T-helper 1 cell treated with Interleukin-12 subunit alpha and Interleukin-12 subunit beta and Interleukin-4 antibody, amounts not matched to agents 30 μg/mL and 1 μg/mL, for 36 hours (primary cell): ENCODE measurements at regions not wholly inside any gene's neighbourhood (a gene's known extent, or its start where the extent isn't known, plus 50 kb on each side); places are given as distances from the start of the nearest gene placed in this dataset.

ENCODE experiments used
- H3K27ac Mint-ChIP-seq: one replicate; pipeline ENCODE4 v1.8.0; 2021; ENCODE audit warnings: mild to moderate bottlenecking, mixed read lengths
- H3K27me3 Mint-ChIP-seq: one replicate; pipeline ENCODE4 v1.8.0; 2021; ENCODE audit warnings: low read depth, mixed read lengths
- H3K36me3 Mint-ChIP-seq: one replicate; pipeline ENCODE4 v1.8.0; 2021; ENCODE audit warnings: low read depth, mixed read lengths
- H3K4me1 Mint-ChIP-seq: one replicate; pipeline ENCODE4 v1.8.0; 2021; ENCODE audit warnings: low read depth, mixed read lengths
- H3K4me3 Mint-ChIP-seq: one replicate; pipeline ENCODE4 v1.8.0; 2021; ENCODE audit warnings: mild to moderate bottlenecking, moderate library complexity, mixed read lengths
- H3K9me3 Mint-ChIP-seq: one replicate; pipeline ENCODE4 v1.8.0; 2021; ENCODE audit warnings: mixed read lengths

DNA sequence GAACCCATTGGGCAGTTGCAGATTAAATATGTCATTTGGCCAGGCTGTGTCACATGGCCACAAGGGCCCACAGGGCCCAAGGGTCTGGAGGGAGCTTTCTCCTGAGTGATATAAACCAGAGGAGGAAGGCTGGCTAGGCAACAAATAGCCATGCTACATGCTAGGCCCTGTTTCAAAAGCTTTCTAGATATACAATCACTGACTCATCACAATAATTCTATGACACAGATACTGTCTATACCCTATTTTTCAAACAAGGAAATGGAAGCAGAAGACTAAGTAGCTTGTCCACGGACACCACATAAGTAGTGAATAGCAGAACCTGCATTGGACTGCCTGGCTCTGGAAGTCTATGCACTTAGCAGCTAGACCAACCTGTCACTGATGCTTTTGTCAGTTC lies 625.4 kb downstream of the NTRK3 start:
- Mint-ChIP-seq H3K9me3 (peaks cover 6% of the 10 kb centered on the region), H3K36me3 (no peaks in the 10 kb centered on the region), H3K27ac (no peak overlapping the region)

DNA sequence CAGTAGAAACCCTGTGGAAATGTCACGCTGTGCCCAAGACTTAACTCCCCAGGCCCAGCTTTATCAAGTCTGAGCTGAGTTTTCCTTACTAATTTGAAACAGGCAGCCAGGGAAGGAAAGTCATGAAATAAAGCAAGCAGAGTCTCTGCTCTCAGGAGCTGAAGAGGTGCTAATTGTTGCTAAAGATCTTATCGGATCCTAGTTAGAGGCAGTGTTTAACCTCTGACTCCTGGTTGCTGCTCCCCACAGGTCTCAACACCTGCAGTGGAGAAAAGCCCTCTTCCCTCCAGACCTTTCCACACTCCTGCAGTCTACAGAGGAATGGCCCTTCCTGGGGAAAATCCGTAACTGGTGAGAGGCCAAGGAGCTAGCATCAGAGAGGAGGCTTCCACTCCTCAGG lies 628.2 kb downstream of the NTRK3 start:
- H3K4me1 Mint-ChIP-seq, result no peaks in the 10 kb centered on the region
- H3K4me3 Mint-ChIP-seq, result no peak overlapping the region
- H3K27ac Mint-ChIP-seq, result no peak overlapping the region
- H3K36me3 Mint-ChIP-seq, result no peaks in the 10 kb centered on the region
- H3K27me3 Mint-ChIP-seq, result no peaks in the 10 kb centered on the region
- H3K9me3 Mint-ChIP-seq, result peaks cover 2% of the 10 kb centered on the region

More for the DNA sequence above, 625.4 kb downstream of the NTRK3 start:
- Mint-ChIP-seq H3K4me3 (no peak overlapping the region), H3K4me1 (no peaks in the 10 kb centered on the region), H3K27me3 (no peaks in the 10 kb centered on the region)

GRCh38 chr15:87626860-87627259 lies 629.7 kb downstream of the NTRK3 start:
- Mint-ChIP-seq H3K9me3 (no peaks in the 10 kb centered on the region), H3K4me3 (no peak overlapping the region), H3K36me3 (no peaks in the 10 kb centered on the region), H3K27ac (no peak overlapping the region), H3K27me3 (no peaks in the 10 kb centered on the region), H3K4me1 (no peaks in the 10 kb centered on the region)

DNA sequence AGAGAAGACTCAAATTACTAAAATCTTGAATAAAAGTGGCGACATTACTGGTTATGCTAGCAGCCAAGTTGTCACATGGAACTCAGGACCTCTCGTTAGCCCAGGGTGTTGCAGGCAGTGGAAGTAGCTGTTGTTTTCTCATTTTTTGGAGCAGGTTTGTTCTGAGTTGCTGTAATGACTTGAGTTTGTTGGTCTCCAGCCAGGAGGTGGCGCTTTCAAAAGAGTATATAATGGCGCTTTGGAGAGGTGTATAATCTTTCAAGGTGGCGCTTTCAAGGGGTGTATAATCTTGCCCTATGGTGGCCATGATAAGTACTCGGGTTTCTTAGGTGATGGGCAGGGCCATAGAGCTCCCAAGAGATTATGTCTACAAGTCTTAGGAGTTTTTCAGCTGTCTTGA lies 632.7 kb downstream of the NTRK3 start:
- Mint-ChIP-seq H3K9me3 (no peaks in the 10 kb centered on the region), H3K27me3 (no peaks in the 10 kb centered on the region), H3K27ac (no peak overlapping the region), H3K4me1 (no peaks in the 10 kb centered on the region), H3K4me3 (no peak overlapping the region), H3K36me3 (no peaks in the 10 kb centered on the region)

GRCh38 chr15:87620393-87620792 lies 636.1 kb downstream of the NTRK3 start:
- H3K4me1 Mint-ChIP-seq, result no peaks in the 10 kb centered on the region
- no peaks in the 10 kb centered on the region for H3K27me3 Mint-ChIP-seq
- H3K36me3 Mint-ChIP-seq, result no peaks in the 10 kb centered on the region
- no peak overlapping the region for H3K27ac Mint-ChIP-seq
- H3K4me3 Mint-ChIP-seq, result no peak overlapping the region
- H3K9me3 Mint-ChIP-seq, result no peaks in the 10 kb centered on the region

DNA sequence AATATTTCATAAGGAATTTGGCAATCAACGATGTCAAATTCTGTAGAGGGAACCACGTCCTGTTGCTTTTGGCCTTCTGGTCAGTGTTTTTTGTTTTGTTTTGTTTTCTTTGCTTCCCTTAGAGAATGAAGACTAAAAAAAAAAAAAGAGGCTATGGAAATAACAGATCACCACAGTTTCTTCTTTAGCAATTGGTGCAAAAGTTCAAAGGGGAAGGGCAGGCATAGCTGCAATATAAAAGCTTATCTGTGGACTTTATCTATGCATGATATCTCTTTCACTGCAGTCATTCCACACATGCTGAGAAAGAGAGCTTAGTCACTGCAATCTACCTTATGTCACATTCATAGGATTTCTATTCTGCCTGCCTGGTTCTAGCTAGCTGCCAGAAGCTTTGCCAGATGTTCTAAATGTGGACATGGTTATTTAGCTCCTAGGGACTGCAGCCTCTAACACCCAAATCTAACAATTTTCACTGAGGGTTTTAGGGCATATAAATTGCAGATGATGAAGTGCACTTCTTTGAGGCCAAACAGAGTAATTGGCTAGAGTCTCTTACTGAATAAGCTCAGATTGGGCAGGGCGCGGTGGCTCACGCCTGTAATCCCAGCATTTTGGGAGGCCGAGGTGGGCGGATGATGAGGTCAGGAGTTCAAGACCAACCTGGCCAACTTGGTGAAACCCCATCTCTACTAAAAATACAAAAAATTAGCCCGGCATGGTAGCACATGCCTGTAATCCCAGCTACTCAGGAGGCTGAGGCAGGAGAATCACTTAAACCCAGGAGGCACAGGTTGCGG lies 637.2 kb downstream of the NTRK3 start:
- H3K27ac Mint-ChIP-seq, result no peak overlapping the region
- H3K4me1 Mint-ChIP-seq, result no peaks in the 10 kb centered on the region
- H3K27me3 Mint-ChIP-seq, result no peaks in the 10 kb centered on the region
- H3K4me3 Mint-ChIP-seq, result no peak overlapping the region
- no peaks in the 10 kb centered on the region for H3K9me3 Mint-ChIP-seq
- no peaks in the 10 kb centered on the region for H3K36me3 Mint-ChIP-seq

DNA sequence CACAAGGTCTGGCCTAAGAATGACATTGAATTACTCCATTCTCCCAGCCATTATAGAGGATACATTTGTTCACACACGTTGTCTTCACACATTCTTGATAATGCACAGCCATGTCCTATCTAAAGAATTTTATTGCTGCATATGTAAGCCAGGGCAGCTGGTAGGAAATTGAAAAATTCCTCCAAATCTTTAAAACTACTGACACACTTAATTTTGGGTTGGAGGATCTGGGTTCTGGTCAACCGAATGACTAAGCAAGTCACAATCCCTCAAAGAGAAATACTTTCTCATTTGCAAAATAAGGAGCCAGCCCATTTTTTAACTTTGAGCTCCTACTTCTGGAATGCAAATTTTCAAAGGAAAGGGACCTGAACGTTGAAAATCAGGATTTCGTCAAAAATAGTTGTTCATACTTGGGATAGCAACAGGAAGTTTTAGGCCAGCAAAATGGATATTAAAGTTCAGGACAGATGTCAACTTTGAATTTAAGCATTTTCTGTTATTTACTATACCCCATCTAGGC lies 638.3 kb downstream of the NTRK3 start:
- Mint-ChIP-seq H3K9me3 (no peaks in the 10 kb centered on the region), H3K27ac (no peak overlapping the region), H3K4me3 (no peak overlapping the region), H3K27me3 (no peaks in the 10 kb centered on the region), H3K4me1 (no peaks in the 10 kb centered on the region), H3K36me3 (no peaks in the 10 kb centered on the region)

GRCh38 chr15:87614704-87615103 lies 641.8 kb downstream of the NTRK3 start:
- Mint-ChIP-seq H3K4me3 (no peak overlapping the region), H3K9me3 (no peaks in the 10 kb centered on the region), H3K27me3 (no peaks in the 10 kb centered on the region), H3K27ac (no peak overlapping the region), H3K36me3 (no peaks in the 10 kb centered on the region), H3K4me1 (no peaks in the 10 kb centered on the region)

DNA sequence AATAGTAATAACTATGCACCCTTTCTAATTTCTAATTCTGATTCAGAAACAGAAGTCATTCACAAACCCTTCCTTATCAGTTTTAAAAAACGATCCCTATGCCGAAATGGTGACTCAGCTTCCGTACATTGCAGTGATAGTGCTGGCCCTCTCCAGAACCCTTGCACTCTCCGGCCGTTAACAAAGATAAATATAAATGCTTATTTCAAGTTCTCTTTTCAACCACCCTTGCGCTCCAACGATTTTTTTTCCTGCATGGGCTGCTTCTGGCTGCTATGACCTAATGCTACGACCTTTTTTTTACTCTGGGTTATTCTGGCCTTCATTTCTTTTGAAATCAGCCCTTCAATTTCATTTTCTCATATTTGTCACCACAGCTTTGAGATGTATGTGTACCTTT lies 646.2 kb downstream of the NTRK3 start:
- H3K4me1 Mint-ChIP-seq, result no peaks in the 10 kb centered on the region
- H3K4me3 Mint-ChIP-seq, result no peak overlapping the region
- H3K27me3 Mint-ChIP-seq, result no peaks in the 10 kb centered on the region
- H3K27ac Mint-ChIP-seq, result no peak overlapping the region
- no peaks in the 10 kb centered on the region for H3K9me3 Mint-ChIP-seq
- H3K36me3 Mint-ChIP-seq, result no peaks in the 10 kb centered on the region

- H3K4me1 Mint-ChIP-seq, result no peaks in the 10 kb centered on the region
- H3K27me3 Mint-ChIP-seq, result no peaks in the 10 kb centered on the region
- H3K36me3 Mint-ChIP-seq, result no peaks in the 10 kb centered on the region
- H3K27ac Mint-ChIP-seq, result no peak overlapping the region
- no peaks in the 10 kb centered on the region for H3K9me3 Mint-ChIP-seq
- no peak overlapping the region for H3K4me3 Mint-ChIP-seq
Measured at GRCh38 chr15:87609894-87610293, 646.6 kb downstream of the NTRK3 start.

GRCh38 chr15:87609474-87609873 lies 647.1 kb downstream of the NTRK3 start:
- Mint-ChIP-seq H3K27ac (no peak overlapping the region), H3K9me3 (no peaks in the 10 kb centered on the region), H3K36me3 (no peaks in the 10 kb centered on the region), H3K4me1 (no peaks in the 10 kb centered on the region), H3K4me3 (no peak overlapping the region), H3K27me3 (no peaks in the 10 kb centered on the region)

- no peaks in the 10 kb centered on the region for H3K27me3 Mint-ChIP-seq
Measured at GRCh38 chr15:87608238-87609028, 648.1 kb downstream of the NTRK3 start.

DNA sequence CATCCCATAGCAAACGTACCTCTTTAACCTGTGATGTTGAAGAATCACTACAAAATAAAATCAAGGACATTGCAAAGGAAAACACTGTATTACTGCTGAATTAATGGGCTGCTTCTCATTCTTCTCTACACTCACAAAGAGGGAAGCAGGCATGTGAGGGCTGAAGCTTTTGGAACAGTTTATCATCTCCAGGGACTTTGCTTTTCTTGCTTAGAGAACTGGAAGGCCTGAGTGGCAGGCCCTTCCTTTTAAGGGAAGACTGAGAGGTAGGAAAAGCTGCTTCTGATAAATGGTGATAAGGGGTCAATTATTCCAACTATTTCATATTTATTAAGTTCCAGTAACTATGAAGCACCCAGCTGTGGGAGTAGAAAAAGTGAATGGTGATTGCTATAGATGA lies 649.6 kb downstream of the NTRK3 start:
- Mint-ChIP-seq H3K36me3 (no peaks in the 10 kb centered on the region), H3K4me1 (no peaks in the 10 kb centered on the region), H3K4me3 (no peak overlapping the region), H3K27me3 (no peaks in the 10 kb centered on the region), H3K9me3 (no peaks in the 10 kb centered on the region), H3K27ac (no peak overlapping the region)

More at GRCh38 chr15:87608238-87609028, 648.1 kb downstream of the NTRK3 start:
- H3K27ac Mint-ChIP-seq, result no peak overlapping the region
- H3K36me3 Mint-ChIP-seq, result no peaks in the 10 kb centered on the region
- H3K4me1 Mint-ChIP-seq, result no peaks in the 10 kb centered on the region
- no peak overlapping the region for H3K4me3 Mint-ChIP-seq
- H3K9me3 Mint-ChIP-seq, result no peaks in the 10 kb centered on the region

GRCh38 chr15:87604857-87605446 lies 651.6 kb downstream of the NTRK3 start:
- H3K4me3 Mint-ChIP-seq, result no peak overlapping the region
- H3K9me3 Mint-ChIP-seq, result no peaks in the 10 kb centered on the region
- no peaks in the 10 kb centered on the region for H3K4me1 Mint-ChIP-seq
- H3K27me3 Mint-ChIP-seq, result peaks cover 4% of the 10 kb centered on the region
- H3K36me3 Mint-ChIP-seq, result no peaks in the 10 kb centered on the region
- H3K27ac Mint-ChIP-seq, result no peak overlapping the region

DNA sequence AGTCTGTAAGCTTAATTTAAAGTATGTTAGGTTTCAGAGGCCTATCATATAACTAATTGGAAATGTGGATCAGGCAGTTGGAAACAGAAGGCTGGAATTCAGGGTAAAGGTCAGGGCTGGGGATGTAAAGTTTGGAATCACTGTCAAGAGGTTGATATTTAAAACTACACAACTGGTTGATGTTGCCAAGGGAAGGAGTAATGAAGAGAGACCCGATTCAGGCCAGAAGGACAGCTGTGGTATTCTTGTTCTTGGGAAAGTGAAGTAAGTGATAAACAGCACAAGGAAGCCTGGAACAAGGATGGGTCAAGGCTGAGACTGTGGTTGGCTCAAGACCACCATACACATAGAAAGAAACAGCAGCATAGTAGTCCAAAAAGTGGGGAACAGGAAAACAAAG lies 654.2 kb downstream of the NTRK3 start:
- no peak overlapping the region for H3K4me3 Mint-ChIP-seq
- peaks cover 6% of the 10 kb centered on the region for H3K4me1 Mint-ChIP-seq
- no peak overlapping the region for H3K27ac Mint-ChIP-seq
- H3K36me3 Mint-ChIP-seq, result no peaks in the 10 kb centered on the region
- H3K9me3 Mint-ChIP-seq, result no peaks in the 10 kb centered on the region
- peaks cover 4% of the 10 kb centered on the region for H3K27me3 Mint-ChIP-seq
